ENCODE measurements at regions not wholly inside any gene's neighbourhood (a gene's known extent, or its start where the extent isn't known, plus 50 kb on each side); places are given as distances from the start of the nearest gene placed in this dataset.

- Mint-ChIP-seq H3K36me3 (no peaks in the 10 kb centered on the region), H3K4me3 (no peak overlapping the region), H3K27ac (no peak overlapping the region), H3K4me1 (no peaks in the 10 kb centered on the region), H3K9me3 (peaks cover 0 to 2% (median 0%) of the 10 kb centered on the region in 7 donors), H3K27me3 (no peaks in the 10 kb centered on the region)
- Histone ChIP-seq H3K4me1 (ENCODE audit: control insufficient read depth, insufficient read depth, low read length, poor library complexity, severe bottlenecking) (no peaks in the 10 kb centered on the region), H3K27ac (ENCODE audit: insufficient read depth, low read length, poor library complexity, severe bottlenecking) (no peak overlapping the region), H3K36me3 (ENCODE audit: control insufficient read depth, insufficient read depth, low read length) (no peaks in the 10 kb centered on the region), H3K4me3 (ENCODE audit: low read depth, low read length) (no peak overlapping the region), H3K9me3 (ENCODE audit: control insufficient read depth in 2 of 2, low read length in 2 of 2) (no peaks in the 10 kb centered on the region), H3K27me3 (ENCODE audit: control insufficient read depth, insufficient read depth, low read length) (no peaks in the 10 kb centered on the region)
- no peak for DNase-seq
- ATAC-seq (ENCODE audit: low read depth in 2 of 2): no peak
Measured at GRCh38 chr2:189360861-189361260, 80.4 kb upstream of the WDR75 start.

DNA sequence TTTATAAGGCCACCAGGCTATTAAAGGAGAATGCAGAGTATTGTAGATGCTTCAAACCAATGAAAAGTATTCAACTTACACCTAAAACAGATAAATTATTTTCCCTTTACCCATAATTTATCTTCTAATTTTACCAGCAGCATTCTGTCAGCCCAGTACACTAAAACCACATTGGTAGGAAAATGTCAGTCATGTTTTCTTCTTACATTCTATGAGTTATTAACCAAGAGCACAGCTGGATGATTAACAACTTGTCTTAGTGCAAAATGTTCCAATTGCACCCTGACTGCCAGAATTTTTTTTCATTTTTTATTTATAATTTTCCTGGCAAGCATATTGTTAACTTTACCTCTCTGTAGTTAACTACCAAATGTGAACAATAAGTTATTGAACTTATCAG is 79.0 kb upstream of the WDR75 start:
- H3K27me3 ChIP-seq (ENCODE audit: control insufficient read depth, insufficient read depth, low read length): no peaks in the 10 kb centered on the region
- Mint-ChIP-seq H3K27me3 (no peaks in the 10 kb centered on the region), H3K36me3 (no peaks in the 10 kb centered on the region), H3K9me3 (peaks cover 0 to 2% (median 0%) of the 10 kb centered on the region in 7 donors), H3K4me1 (no peaks in the 10 kb centered on the region), H3K4me3 (no peak overlapping the region), H3K27ac (no peak overlapping the region)
- no peak overlapping the region for H3K4me3 ChIP-seq (ENCODE audit: low read depth, low read length)
- no peaks in the 10 kb centered on the region for H3K4me1 ChIP-seq (ENCODE audit: control insufficient read depth, insufficient read depth, low read length, poor library complexity, severe bottlenecking)
- DNase-seq: no peak
- no peak overlapping the region for H3K27ac ChIP-seq (ENCODE audit: insufficient read depth, low read length, poor library complexity, severe bottlenecking)
- no peak for ATAC-seq (ENCODE audit: low read depth in 2 of 2)
- H3K9me3 ChIP-seq (ENCODE audit: control insufficient read depth in 2 of 2, low read length in 2 of 2): no peaks in the 10 kb centered on the region
- no peaks in the 10 kb centered on the region for H3K36me3 ChIP-seq (ENCODE audit: control insufficient read depth, insufficient read depth, low read length)

- Histone ChIP-seq H3K9me3 (ENCODE audit: control insufficient read depth in 2 of 2, low read length in 2 of 2) (no peaks in the 10 kb centered on the region), H3K27me3 (ENCODE audit: control insufficient read depth, insufficient read depth, low read length) (no peaks in the 10 kb centered on the region), H3K4me3 (ENCODE audit: low read depth, low read length) (no peak overlapping the region), H3K36me3 (ENCODE audit: control insufficient read depth, insufficient read depth, low read length) (no peaks in the 10 kb centered on the region), H3K4me1 (ENCODE audit: control insufficient read depth, insufficient read depth, low read length, poor library complexity, severe bottlenecking) (no peaks in the 10 kb centered on the region), H3K27ac (ENCODE audit: insufficient read depth, low read length, poor library complexity, severe bottlenecking) (no peak overlapping the region)
- H3K9me3 Mint-ChIP-seq: peaks cover 0 to 2% (median 0%) of the 10 kb centered on the region in 7 donors
- no peak overlapping the region for H3K4me3 Mint-ChIP-seq
- H3K27ac Mint-ChIP-seq: no peak overlapping the region
- no peaks in the 10 kb centered on the region for H3K36me3 Mint-ChIP-seq
- no peak for ATAC-seq (ENCODE audit: low read depth in 2 of 2)
- H3K27me3 Mint-ChIP-seq: no peaks in the 10 kb centered on the region
- H3K4me1 Mint-ChIP-seq: no peaks in the 10 kb centered on the region
- DNase-seq: no peak
Measured at GRCh38 chr2:189363559-189363958, 77.7 kb upstream of the WDR75 start.

DNA sequence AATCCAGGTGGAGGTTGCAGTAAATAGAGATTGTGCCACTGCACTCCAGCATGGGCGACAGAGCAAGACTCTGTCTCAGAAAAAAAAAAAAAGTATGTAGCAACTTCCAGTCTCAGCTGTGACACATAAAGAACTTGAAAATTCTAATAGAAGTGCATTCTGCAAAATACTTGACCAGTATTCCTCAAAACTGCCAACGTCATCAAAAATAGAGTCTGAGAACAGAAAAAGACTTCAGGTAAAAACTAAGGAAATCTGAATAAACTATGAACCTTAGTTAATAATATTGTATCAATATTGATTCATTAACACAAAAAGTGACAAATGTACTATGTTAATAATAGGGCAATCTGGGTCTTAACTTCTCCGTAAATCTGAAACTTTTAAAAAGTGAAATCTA is 76.7 kb upstream of the WDR75 start:
- H3K4me1 Mint-ChIP-seq: no peaks in the 10 kb centered on the region
- no peak overlapping the region for H3K27ac ChIP-seq (ENCODE audit: insufficient read depth, low read length, poor library complexity, severe bottlenecking)
- H3K36me3 Mint-ChIP-seq: no peaks in the 10 kb centered on the region
- peaks cover 0 to 2% (median 0%) of the 10 kb centered on the region in 7 donors for H3K9me3 Mint-ChIP-seq
- H3K9me3 ChIP-seq (ENCODE audit: control insufficient read depth in 2 of 2, low read length in 2 of 2): no peaks in the 10 kb centered on the region
- no peaks in the 10 kb centered on the region for H3K4me1 ChIP-seq (ENCODE audit: control insufficient read depth, insufficient read depth, low read length, poor library complexity, severe bottlenecking)
- H3K4me3 ChIP-seq (ENCODE audit: low read depth, low read length): no peak overlapping the region
- DNase-seq: no peak
- H3K27ac Mint-ChIP-seq: no peak overlapping the region
- no peaks in the 10 kb centered on the region for H3K36me3 ChIP-seq (ENCODE audit: control insufficient read depth, insufficient read depth, low read length)
- ATAC-seq (ENCODE audit: low read depth in 2 of 2): no peak
- H3K4me3 Mint-ChIP-seq: no peak overlapping the region
- H3K27me3 Mint-ChIP-seq: no peaks in the 10 kb centered on the region
- no peaks in the 10 kb centered on the region for H3K27me3 ChIP-seq (ENCODE audit: control insufficient read depth, insufficient read depth, low read length)

DNA sequence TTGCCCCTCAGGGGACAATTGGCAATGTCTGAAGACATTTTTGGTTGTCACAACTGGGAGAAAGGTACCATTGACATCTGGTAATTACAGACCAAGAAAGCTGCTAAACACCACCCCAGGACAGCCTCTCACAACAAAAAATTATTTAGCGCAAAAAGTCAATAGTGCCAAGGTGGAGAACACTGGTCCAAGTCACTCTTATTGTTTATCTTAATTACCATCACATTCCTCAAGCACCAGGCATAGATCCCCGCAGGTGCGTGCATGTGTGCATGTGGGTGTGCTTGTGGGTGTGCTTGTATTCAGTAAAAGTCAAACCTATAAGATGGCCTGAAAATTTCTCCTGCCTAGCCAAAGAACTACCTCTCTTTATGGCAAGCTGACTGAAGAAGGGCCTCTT is 74.9 kb upstream of the WDR75 start:
- DNase-seq (no peak), ATAC-seq (ENCODE audit: low read depth in 2 of 2) (no peak)
- Mint-ChIP-seq H3K36me3 (no peaks in the 10 kb centered on the region), H3K9me3 (peaks cover 0 to 2% (median 0%) of the 10 kb centered on the region in 7 donors), H3K27me3 (no peaks in the 10 kb centered on the region), H3K4me3 (no peak overlapping the region), H3K4me1 (no peaks in the 10 kb centered on the region), H3K27ac (no peak overlapping the region)
- Histone ChIP-seq H3K4me1 (ENCODE audit: control insufficient read depth, insufficient read depth, low read length, poor library complexity, severe bottlenecking) (no peaks in the 10 kb centered on the region), H3K4me3 (ENCODE audit: low read depth, low read length) (no peak overlapping the region), H3K27me3 (ENCODE audit: control insufficient read depth, insufficient read depth, low read length) (no peaks in the 10 kb centered on the region), H3K9me3 (ENCODE audit: control insufficient read depth in 2 of 2, low read length in 2 of 2) (no peaks in the 10 kb centered on the region), H3K27ac (ENCODE audit: insufficient read depth, low read length, poor library complexity, severe bottlenecking) (no peak overlapping the region), H3K36me3 (ENCODE audit: control insufficient read depth, insufficient read depth, low read length) (no peaks in the 10 kb centered on the region)

- DNase-seq: no peak
- Histone ChIP-seq H3K4me1 (ENCODE audit: control insufficient read depth, insufficient read depth, low read length, poor library complexity, severe bottlenecking) (no peaks in the 10 kb centered on the region), H3K4me3 (ENCODE audit: low read depth, low read length) (no peak overlapping the region), H3K27ac (ENCODE audit: insufficient read depth, low read length, poor library complexity, severe bottlenecking) (no peak overlapping the region), H3K36me3 (ENCODE audit: control insufficient read depth, insufficient read depth, low read length) (no peaks in the 10 kb centered on the region), H3K27me3 (ENCODE audit: control insufficient read depth, insufficient read depth, low read length) (no peaks in the 10 kb centered on the region), H3K9me3 (ENCODE audit: control insufficient read depth in 2 of 2, low read length in 2 of 2) (no peaks in the 10 kb centered on the region)
- Mint-ChIP-seq H3K9me3 (peaks cover 0 to 2% (median 0%) of the 10 kb centered on the region in 7 donors), H3K4me1 (no peaks in the 10 kb centered on the region), H3K27ac (no peak overlapping the region), H3K36me3 (no peaks in the 10 kb centered on the region), H3K27me3 (no peaks in the 10 kb centered on the region), H3K4me3 (no peak overlapping the region)
- no peak for ATAC-seq (ENCODE audit: low read depth in 2 of 2)
Measured at GRCh38 chr2:189367343-189367742, 73.9 kb upstream of the WDR75 start.

DNA sequence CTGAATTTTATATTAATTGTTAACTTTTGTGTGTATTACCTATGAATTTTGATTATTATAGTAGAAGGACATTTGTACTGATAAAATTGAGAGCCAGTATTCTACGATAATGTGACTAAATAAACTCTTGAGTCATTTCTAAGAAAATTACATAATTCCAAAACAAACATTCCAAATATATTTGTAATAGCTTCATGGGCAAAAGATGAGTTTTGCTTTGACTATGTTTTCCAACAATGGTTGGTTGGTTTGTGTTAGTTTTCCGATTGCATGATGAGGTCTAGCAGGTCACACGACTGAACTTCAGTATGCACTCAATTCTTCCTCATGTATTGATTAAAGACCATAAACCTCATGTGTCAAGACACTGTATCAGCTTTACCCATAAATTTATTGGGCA is 71.7 kb upstream of the WDR75 start:
- H3K27me3 Mint-ChIP-seq: no peaks in the 10 kb centered on the region
- DNase-seq: no peak
- H3K27ac ChIP-seq (ENCODE audit: insufficient read depth, low read length, poor library complexity, severe bottlenecking): no peak overlapping the region
- no peaks in the 10 kb centered on the region for H3K4me1 ChIP-seq (ENCODE audit: control insufficient read depth, insufficient read depth, low read length, poor library complexity, severe bottlenecking)
- no peaks in the 10 kb centered on the region for H3K9me3 ChIP-seq (ENCODE audit: control insufficient read depth in 2 of 2, low read length in 2 of 2)
- H3K4me3 ChIP-seq (ENCODE audit: low read depth, low read length): no peak overlapping the region
- no peak for ATAC-seq (ENCODE audit: low read depth in 2 of 2)
- H3K4me3 Mint-ChIP-seq: no peak overlapping the region
- H3K4me1 Mint-ChIP-seq: peaks cover 0 to 2% (median 0%) of the 10 kb centered on the region in 4 donors
- no peaks in the 10 kb centered on the region for H3K27me3 ChIP-seq (ENCODE audit: control insufficient read depth, insufficient read depth, low read length)
- H3K36me3 ChIP-seq (ENCODE audit: control insufficient read depth, insufficient read depth, low read length): no peaks in the 10 kb centered on the region
- no peaks in the 10 kb centered on the region for H3K36me3 Mint-ChIP-seq
- no peaks in the 10 kb centered on the region for H3K9me3 Mint-ChIP-seq
- H3K27ac Mint-ChIP-seq: no peak overlapping the region

DNA sequence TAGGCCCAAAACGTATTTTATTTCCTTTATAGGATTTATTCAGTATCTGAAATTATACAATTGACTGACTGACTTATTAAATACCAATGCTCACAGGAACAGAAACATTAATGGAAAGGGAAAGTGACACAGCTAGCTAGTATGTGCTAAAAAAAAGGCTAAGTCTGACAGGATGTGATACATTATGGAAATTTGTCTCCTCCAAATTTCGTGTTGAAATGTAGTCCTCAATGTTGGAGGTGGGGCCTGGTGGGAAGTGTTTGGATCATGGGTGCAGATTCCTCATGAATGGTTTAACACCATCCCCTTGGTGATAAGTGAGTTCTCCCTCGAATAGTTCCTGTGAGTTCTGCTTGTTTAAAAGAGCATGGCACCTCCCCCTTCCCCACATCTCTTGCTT is 70.6 kb upstream of the WDR75 start:
- H3K4me3 ChIP-seq (ENCODE audit: low read depth, low read length): no peak overlapping the region
- DNase-seq (no peak), ATAC-seq (ENCODE audit: low read depth in 2 of 2) (no peak)
- Mint-ChIP-seq H3K36me3 (no peaks in the 10 kb centered on the region), H3K9me3 (no peaks in the 10 kb centered on the region), H3K27me3 (no peaks in the 10 kb centered on the region), H3K4me1 (peaks cover 0 to 2% (median 0%) of the 10 kb centered on the region in 4 donors), H3K4me3 (no peak overlapping the region), H3K27ac (no peak overlapping the region)
- H3K9me3 ChIP-seq (ENCODE audit: control insufficient read depth in 2 of 2, low read length in 2 of 2): no peaks in the 10 kb centered on the region
- H3K4me1 ChIP-seq (ENCODE audit: control insufficient read depth, insufficient read depth, low read length, poor library complexity, severe bottlenecking): no peaks in the 10 kb centered on the region
- H3K27me3 ChIP-seq (ENCODE audit: control insufficient read depth, insufficient read depth, low read length): no peaks in the 10 kb centered on the region
- H3K36me3 ChIP-seq (ENCODE audit: control insufficient read depth, insufficient read depth, low read length): no peaks in the 10 kb centered on the region
- no peak overlapping the region for H3K27ac ChIP-seq (ENCODE audit: insufficient read depth, low read length, poor library complexity, severe bottlenecking)

Measured in CD4-positive, CD25-positive, alpha-beta regulatory T cell (primary cell).